ENCODE measurements at regions not wholly inside any gene's neighbourhood (a gene's known extent, or its start where the extent isn't known, plus 50 kb on each side); places are given as distances from the start of the nearest gene placed in this dataset.

GRCh38 chr11:95577716-95578460 lies 211.7 kb downstream of the FAM76B start:
- DNase-seq = no peak

- no peak for DNase-seq
Observed at GRCh38 chr11:95576146-95576845, 213.3 kb downstream of the FAM76B start.

- no peak for DNase-seq
Observed at GRCh38 chr11:95575517-95575916, 214.1 kb downstream of the FAM76B start.

GRCh38 chr11:95571718-95572260 lies 217.8 kb downstream of the FAM76B start:
- DNase-seq = no peak

GRCh38 chr11:95570845-95571244 lies 218.7 kb downstream of the FAM76B start:
- no peak for DNase-seq

GRCh38 chr11:95569207-95569606 lies 220.4 kb downstream of the FAM76B start:
- no peak for DNase-seq

- no peak for DNase-seq
Observed at GRCh38 chr11:95568281-95568680, 221.3 kb downstream of the FAM76B start.

- no peak for DNase-seq
Observed at GRCh38 chr11:95567685-95568084, 221.9 kb downstream of the FAM76B start.

- DNase-seq = no peak
Observed at GRCh38 chr11:95566211-95566610, 223.4 kb downstream of the FAM76B start.

- no peak for DNase-seq
Observed at GRCh38 chr11:95565724-95566141, 223.8 kb downstream of the FAM76B start.

- no peak for DNase-seq
Observed at GRCh38 chr11:95563859-95564258, 225.7 kb downstream of the FAM76B start.

- DNase-seq = no peak
Observed at GRCh38 chr11:95563173-95563572, 226.4 kb downstream of the FAM76B start.

GRCh38 chr11:95562196-95562921 lies 227.2 kb downstream of the FAM76B start:
- DNase-seq = no peak

- no peak for DNase-seq
Observed at GRCh38 chr11:95559899-95560298, 229.7 kb downstream of the FAM76B start.

- DNase-seq = no peak
Observed at GRCh38 chr11:95557376-95557775, 232.2 kb downstream of the FAM76B start.

- DNase-seq = no peak
Observed at GRCh38 chr11:95556342-95557163, 233.0 kb downstream of the FAM76B start.

GRCh38 chr11:95556011-95556341 lies 233.6 kb downstream of the FAM76B start:
- DNase-seq = no peak

- no peak for DNase-seq
Observed at GRCh38 chr11:95554911-95555310, 234.7 kb downstream of the FAM76B start.

- no peak for DNase-seq
Observed at GRCh38 chr11:95549301-95549700, 240.3 kb downstream of the FAM76B start.

GRCh38 chr11:95548416-95548815 lies 241.2 kb downstream of the FAM76B start:
- no peak for DNase-seq

GRCh38 chr11:95547976-95548375 lies 241.6 kb downstream of the FAM76B start:
- DNase-seq = no peak

GRCh38 chr11:95547186-95547585 lies 242.4 kb downstream of the FAM76B start:
- DNase-seq = no peak

Measured in activated T-cell treated with anti-CD3 and anti-CD28 coated beads, Interleukin-2, amount 50 U/mL, for 1 hour (primary cell).